Neural cell (in vitro differentiated cells): ENCODE measurements at regions not wholly inside any gene's neighbourhood (a gene's known extent, or its start where the extent isn't known, plus 50 kb on each side); places are given as distances from the start of the nearest gene placed in this dataset.

Experiments
- H2AFZ ChIP-seq: fragments of 200-600, 300-800 bp; sonication (generic), shearing (Covaris generic); 2 replicates; pipeline ENCODE4 v1.6.0; 2014; ENCODE audit warnings: low read depth, mild to moderate bottlenecking, antibody characterized with exemption, low read length, moderate library complexity
- H3F3A ChIP-seq: fragments of 200-600 bp; shearing (Covaris generic); 2 replicates; pipeline ENCODE4 v1.6.1; 2016; ENCODE audit warnings: mild to moderate bottlenecking, moderate library complexity, mixed read lengths, antibody characterized with exemption, low read length; ENCODE audit not compliant: insufficient read depth, poor library complexity, severe bottlenecking
- H3K27ac ChIP-seq: fragments of 200-600, 300-800 bp; sonication (generic), shearing (Covaris generic); 2 replicates; pipeline ENCODE4 v1.5.1; 2014; ENCODE audit warnings: mild to moderate bottlenecking, low read length, moderate library complexity
- H3K27me3 ChIP-seq: fragments of 300-800, 200-600 bp; sonication (generic), shearing (Covaris generic); 2 replicates; pipeline ENCODE4 v1.6.0; 2014; ENCODE audit warnings: mild to moderate bottlenecking, low read depth, low read length, moderate library complexity; ENCODE audit not compliant: insufficient read depth
- H3K36me3 ChIP-seq: fragments of 300-800, 200-600 bp; sonication (generic), shearing (Covaris generic); 2 replicates; pipeline ENCODE4 v1.5.1; 2014; ENCODE audit warnings: mild to moderate bottlenecking, antibody characterized with exemption, low read length, moderate library complexity; ENCODE audit not compliant: insufficient read depth
- H3K4me2 ChIP-seq: fragments of 300-800, 200-600 bp; sonication (generic), shearing (Covaris generic); 2 replicates; pipeline ENCODE4 v1.6.0; 2014; ENCODE audit warnings: mild to moderate bottlenecking, low read length
- H3K4me3 ChIP-seq: fragments of 300-800, 200-600 bp; sonication (generic), shearing (Covaris generic); 2 replicates; pipeline ENCODE4 v1.5.1; 2014; ENCODE audit warnings: mild to moderate bottlenecking, low read length, moderate library complexity
- H3K79me2 ChIP-seq: fragments of 200-600 bp; shearing (Covaris generic); replicated peaks from 2 replicates; pipeline ENCODE4 v1.6.0; 2014; ENCODE audit warnings: mild to moderate bottlenecking, low read length, moderate library complexity; ENCODE audit not compliant: insufficient read depth
- H3K9ac ChIP-seq: fragments of 300-800, 200-600 bp; sonication (generic), shearing (Covaris generic); 2 replicates; pipeline ENCODE4 v1.6.1; 2016; ENCODE audit warnings: mild to moderate bottlenecking, low read length, mixed read lengths
- H3K9me2 ChIP-seq: fragments of 200-600 bp; shearing (Covaris generic); 2 replicates; pipeline ENCODE4 v1.6.1; 2016; ENCODE audit warnings: mild to moderate bottlenecking, low read length, mixed read lengths; ENCODE audit not compliant: insufficient read depth
- H3K9me3 ChIP-seq: fragments of 200-600, 300-800 bp; sonication (generic), shearing (Covaris generic); 2 replicates; pipeline ENCODE4 v1.6.1; 2016; ENCODE audit warnings: mild to moderate bottlenecking, mixed run types, low read length, moderate library complexity, mixed read lengths
- H4K20me1 ChIP-seq: fragments of 200-600 bp; shearing (Covaris generic); 2 replicates; pipeline ENCODE4 v1.6.1; 2016; ENCODE audit warnings: mild to moderate bottlenecking, mixed run types; ENCODE audit not compliant: insufficient read depth
- CTCF ChIP-seq: fragments of 450-650 bp; IDR thresholded peaks from 2 replicates; pipeline ENCODE4 v1.5.1; 2014; ENCODE audit warnings: antibody characterized with exemption, mild to moderate bottlenecking, moderate library complexity; ENCODE audit not compliant: poor library complexity, severe bottlenecking
- EZH2 ChIP-seq: fragments of 200-600, 300-800 bp; shearing (Covaris generic), sonication (generic); IDR thresholded peaks from 2 replicates; pipeline ENCODE4 v1.6.1; 2014; ENCODE audit warnings: antibody characterized with exemption, low read length, borderline replicate concordance, mild to moderate bottlenecking; ENCODE audit not compliant: insufficient read depth, poor library complexity, severe bottlenecking
- MXI1 ChIP-seq: fragments of 450-650 bp; conservative IDR thresholded peaks from 2 replicates; pipeline ENCODE4 v1.6.1; 2014; ENCODE audit warnings: antibody characterized with exemption, mild to moderate bottlenecking; ENCODE audit not compliant: poor library complexity, severe bottlenecking
- POLR2AphosphoS5 ChIP-seq: IDR thresholded peaks from 2 replicates; pipeline ENCODE4 v1.6.1; 2012
- RAD21 ChIP-seq: fragments of 450-650 bp; conservative IDR thresholded peaks from 2 replicates; pipeline ENCODE4 v1.6.1; 2014; ENCODE audit warnings: antibody characterized with exemption, mild to moderate bottlenecking, moderate library complexity
- REST ChIP-seq: IDR thresholded peaks from 2 replicates; pipeline ENCODE4 v1.6.1; 2012; ENCODE audit warnings: borderline replicate concordance
- SMC3 ChIP-seq: fragments of 450-650 bp; conservative IDR thresholded peaks from 2 replicates; pipeline ENCODE4 v1.6.1; 2014; ENCODE audit warnings: antibody characterized with exemption, mild to moderate bottlenecking, moderate library complexity; ENCODE audit not compliant: poor library complexity
- TAF1 ChIP-seq: IDR thresholded peaks from 2 replicates; pipeline ENCODE4 v1.6.1; 2012; ENCODE audit warnings: low read depth

- H3K9ac ChIP-seq = no peak overlapping the region
These were observed 122.6 kb upstream of the SPRED2 start for GRCh38 chr2:65554765-65555591.

More at GRCh38 chr2:65554765-65555591, 122.6 kb upstream of the SPRED2 start:
- Histone ChIP-seq H3K9me3 (no peaks in the 10 kb centered on the region), H3K27me3 (no peaks in the 10 kb centered on the region), H3K79me2 (no peaks in the 10 kb centered on the region), H4K20me1 (no peaks in the 10 kb centered on the region), H3F3A (no peaks in the 10 kb centered on the region), H2AFZ (no peak overlapping the region), H3K9me2 (no peaks in the 10 kb centered on the region), H3K4me3 (no peak overlapping the region), H3K4me2 (no peak overlapping the region), H3K36me3 (no peaks in the 10 kb centered on the region), H3K27ac (no peak overlapping the region)
- no peak for TF ChIP-seq MXI1
- no peak for TF ChIP-seq SMC3
- no peak for TF ChIP-seq POLR2AphosphoS5
- TF ChIP-seq REST = no peak
- no peak for TF ChIP-seq CTCF
- TF ChIP-seq TAF1 = no peak
- no peak for TF ChIP-seq EZH2
- no peak for TF ChIP-seq RAD21
